A673 (cell line): ENCODE measurements at regions not wholly inside any gene's neighbourhood (a gene's known extent, or its start where the extent isn't known, plus 50 kb on each side); places are given as distances from the start of the nearest gene placed in this dataset.

ENCODE experiments used
- BruUV-seq: library from RNA; stranded (reverse); fragments of 400-500 nt; replicated peaks from 2 replicates; lab custom pipeline; 2021; lab: Mats Ljungman, UMichigan
- CTCF ChIA-PET: fragments of 300-600 bp; sonication (Branson Sonifier 250); formaldehyde crosslinking; loops from one replicate; lab custom pipeline; 2022; ENCODE audit warnings: antibody characterized with exemption; lab: Charles Lee
- POLR2A ChIA-PET: fragments of 300-600 bp; sonication (Branson Sonifier 250); formaldehyde crosslinking; loops from one replicate; lab custom pipeline; 2022; ENCODE audit warnings: antibody characterized with exemption; ENCODE audit not compliant: low non-redundant PET; lab: Charles Lee
- DNase-seq: peaks from one replicate; pipeline ENCODE4 v3.0.0-alpha.2; 2015; ENCODE audit warnings: low spot score
- H3K27ac ChIP-seq: fragments of 200-600 bp; sonication (generic); 2 replicates; pipeline ENCODE4 v1.5.1; 2016; ENCODE audit warnings: mixed run types, low read depth, mild to moderate bottlenecking, mixed read lengths, antibody characterized with exemption, low read length; ENCODE audit not compliant: poor library complexity, severe bottlenecking
- H3K27me3 ChIP-seq: fragments of 200-600 bp; sonication (generic); replicated peaks from 2 replicates; pipeline ENCODE4 v1.6.1; 2017; ENCODE audit warnings: mixed run types, low read depth, mild to moderate bottlenecking, mixed read lengths, antibody characterized with exemption, low read length; ENCODE audit not compliant: insufficient read depth, poor library complexity
- H3K36me3 ChIP-seq: fragments of 200-600 bp; sonication (generic); 2 replicates; pipeline ENCODE4 v1.6.1; 2016; ENCODE audit warnings: mixed run types, mild to moderate bottlenecking, mixed read lengths, antibody characterized with exemption, low read length; ENCODE audit not compliant: insufficient read depth, poor library complexity, severe bottlenecking
- H3K4me1 ChIP-seq: fragments of 200-600 bp; sonication (generic); 2 replicates; pipeline ENCODE4 v1.6.1; 2017; ENCODE audit warnings: mixed run types, mild to moderate bottlenecking, mixed read lengths, antibody characterized with exemption, low read length; ENCODE audit not compliant: insufficient read depth, poor library complexity, severe bottlenecking
- H3K4me3 ChIP-seq: fragments of 200-600 bp; sonication (generic); 2 replicates; pipeline ENCODE4 v1.5.1; 2016; ENCODE audit warnings: low read depth, mixed run types, mild to moderate bottlenecking, mixed read lengths, low read length; ENCODE audit not compliant: poor library complexity, severe bottlenecking
- H3K9me3 ChIP-seq: fragments of 200-600 bp; sonication (generic); 2 replicates; pipeline ENCODE4 v1.6.1; 2016; ENCODE audit warnings: mixed run types, low read depth, mild to moderate bottlenecking, mixed read lengths, antibody characterized with exemption, low read length; ENCODE audit not compliant: poor library complexity, severe bottlenecking
- EZH2 ChIP-seq: fragments of 200-600 bp; sonication (generic); IDR thresholded peaks from 2 replicates; pipeline ENCODE4 v1.6.1; 2017; ENCODE audit warnings: borderline replicate concordance, low read depth, mild to moderate bottlenecking, mixed read lengths, antibody characterized with exemption, low read length; ENCODE audit not compliant: poor library complexity, severe bottlenecking
- intact Hi-C: fragments of 100-400 bp; cut with micrococcal nuclease; formaldehyde crosslinking; loops from one replicate; pipeline ENCODE4 v1.10.0; 2022; ENCODE audit not compliant: unreplicated experiment
- TF ChIP-seq, protein P1 (sequence below): fragments of 300-800, 200-600 bp; sonication (generic); conservative IDR thresholded peaks from 2 replicates; pipeline ENCODE4 v1.5.1; 2017; ENCODE audit warnings: low read depth, mild to moderate bottlenecking, antibody characterized with exemption, low read length, moderate library complexity, mixed read lengths

DNA sequence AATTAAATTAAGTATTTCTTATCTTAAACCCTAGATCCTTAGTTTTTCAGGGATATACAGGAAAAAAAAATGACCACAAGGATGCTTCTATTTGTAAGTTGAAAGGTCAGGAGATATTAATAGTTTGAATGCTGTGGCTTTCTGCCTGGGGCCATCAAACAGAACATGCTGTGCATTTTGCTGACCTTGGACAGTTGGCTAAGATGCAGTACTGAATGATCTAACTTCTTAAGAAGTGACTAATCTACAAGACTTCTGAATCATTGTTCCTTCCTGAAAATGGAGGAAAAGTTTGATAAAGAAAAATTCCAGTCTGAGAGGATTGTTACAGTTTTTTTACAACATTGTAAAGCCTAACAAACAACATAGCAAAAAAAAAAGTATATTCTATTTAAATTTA lies 237.8 kb upstream of the JADE1 start:
- no peaks in the 10 kb centered on the region for H3K27me3 ChIP-seq
- H3K4me1 ChIP-seq = no peaks in the 10 kb centered on the region
- TF ChIP-seq, protein P1, sequence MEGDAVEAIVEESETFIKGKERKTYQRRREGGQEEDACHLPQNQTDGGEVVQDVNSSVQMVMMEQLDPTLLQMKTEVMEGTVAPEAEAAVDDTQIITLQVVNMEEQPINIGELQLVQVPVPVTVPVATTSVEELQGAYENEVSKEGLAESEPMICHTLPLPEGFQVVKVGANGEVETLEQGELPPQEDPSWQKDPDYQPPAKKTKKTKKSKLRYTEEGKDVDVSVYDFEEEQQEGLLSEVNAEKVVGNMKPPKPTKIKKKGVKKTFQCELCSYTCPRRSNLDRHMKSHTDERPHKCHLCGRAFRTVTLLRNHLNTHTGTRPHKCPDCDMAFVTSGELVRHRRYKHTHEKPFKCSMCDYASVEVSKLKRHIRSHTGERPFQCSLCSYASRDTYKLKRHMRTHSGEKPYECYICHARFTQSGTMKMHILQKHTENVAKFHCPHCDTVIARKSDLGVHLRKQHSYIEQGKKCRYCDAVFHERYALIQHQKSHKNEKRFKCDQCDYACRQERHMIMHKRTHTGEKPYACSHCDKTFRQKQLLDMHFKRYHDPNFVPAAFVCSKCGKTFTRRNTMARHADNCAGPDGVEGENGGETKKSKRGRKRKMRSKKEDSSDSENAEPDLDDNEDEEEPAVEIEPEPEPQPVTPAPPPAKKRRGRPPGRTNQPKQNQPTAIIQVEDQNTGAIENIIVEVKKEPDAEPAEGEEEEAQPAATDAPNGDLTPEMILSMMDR = no peak
- no peak for TF ChIP-seq EZH2
- no peak overlapping the region for H3K27ac ChIP-seq
- intact Hi-C loops = no loop called here
- no TSS peak for BruUV-seq
- no peak for DNase-seq
- H3K9me3 ChIP-seq = no peaks in the 10 kb centered on the region
- POLR2A ChIA-PET = no interaction called here
- CTCF ChIA-PET = no interaction called here
- H3K36me3 ChIP-seq = no peaks in the 10 kb centered on the region
- H3K4me3 ChIP-seq = no peak overlapping the region

DNA sequence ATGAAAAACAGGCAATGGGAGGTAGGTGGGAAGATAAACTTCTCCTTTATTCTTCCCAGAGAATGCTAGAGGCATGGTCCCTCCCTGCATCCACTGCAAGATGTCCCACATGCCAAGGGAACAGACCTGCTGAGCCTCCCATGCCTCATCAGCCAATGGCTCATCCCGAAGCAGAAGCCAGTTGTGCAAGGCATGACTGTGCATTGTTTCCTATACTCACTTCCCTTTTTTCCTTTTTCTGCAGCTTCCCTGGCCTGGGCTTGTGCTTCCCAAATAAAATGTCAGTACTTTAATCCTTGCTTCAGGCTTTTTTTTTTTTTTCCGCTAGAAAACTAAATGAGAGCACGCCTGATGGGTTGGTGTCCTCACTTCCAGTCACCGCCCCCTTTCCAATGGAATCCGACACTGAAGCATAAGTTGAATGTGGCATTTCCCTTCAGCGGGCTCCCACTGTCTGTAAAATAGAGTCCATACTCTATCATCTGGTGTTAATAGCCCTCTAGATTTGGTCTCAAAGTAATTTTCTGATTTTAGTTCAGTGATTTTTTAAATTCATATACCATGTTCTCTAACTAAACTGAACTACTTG lies 239.0 kb upstream of the JADE1 start:
- intact Hi-C loops = no loop called here
- ChIA-PET CTCF (no interaction called here), POLR2A (no interaction called here)
- DNase-seq = no peak
- no peak overlapping the region for H3K4me3 ChIP-seq
- BruUV-seq = no TSS peak
- H3K27ac ChIP-seq = no peak overlapping the region
- TF ChIP-seq, protein P1 = no peak
- TF ChIP-seq EZH2 = no peak
- H3K9me3 ChIP-seq = no peaks in the 10 kb centered on the region
- H3K4me1 ChIP-seq = no peaks in the 10 kb centered on the region
- H3K36me3 ChIP-seq = no peaks in the 10 kb centered on the region
- H3K27me3 ChIP-seq = no peaks in the 10 kb centered on the region

DNA sequence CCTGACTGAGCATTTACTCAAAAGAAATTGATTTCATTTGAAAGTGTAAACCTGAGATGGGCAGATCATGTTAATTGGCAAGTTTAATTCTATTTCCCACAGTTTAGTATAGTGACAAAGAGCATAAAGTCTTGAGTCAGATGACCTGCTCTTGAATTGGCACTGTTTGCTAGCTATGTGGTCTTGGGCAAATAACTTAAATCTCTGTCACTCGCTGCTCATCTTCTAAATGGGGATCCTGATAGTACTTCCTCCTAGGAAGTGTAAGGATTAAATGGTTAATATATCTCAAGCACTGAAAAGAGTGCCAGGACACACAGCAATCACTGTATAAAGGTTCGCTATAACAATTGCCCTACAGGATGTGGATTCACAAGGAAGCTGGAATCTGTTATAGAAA lies 242.8 kb upstream of the JADE1 start:
- intact Hi-C loops = no loop called here
- TF ChIP-seq, protein P1 = no peak
- TF ChIP-seq EZH2 = no peak
- ChIA-PET POLR2A (no interaction called here), CTCF (interaction anchor here (0.6 kb wide), 1 partner anchor 376 kb away, joined by 5 read pairs; no protein-coding TSS in a partner anchor)
- DNase-seq = no peak
- Histone ChIP-seq H3K27ac (no peak overlapping the region), H3K9me3 (no peaks in the 10 kb centered on the region), H3K27me3 (no peaks in the 10 kb centered on the region), H3K4me1 (no peaks in the 10 kb centered on the region), H3K4me3 (no peak overlapping the region), H3K36me3 (no peaks in the 10 kb centered on the region)
- no TSS peak for BruUV-seq
